ENCODE measurements at regions not wholly inside any gene's neighbourhood (a gene's known extent, or its start where the extent isn't known, plus 50 kb on each side); places are given as distances from the start of the nearest gene placed in this dataset.

DNA sequence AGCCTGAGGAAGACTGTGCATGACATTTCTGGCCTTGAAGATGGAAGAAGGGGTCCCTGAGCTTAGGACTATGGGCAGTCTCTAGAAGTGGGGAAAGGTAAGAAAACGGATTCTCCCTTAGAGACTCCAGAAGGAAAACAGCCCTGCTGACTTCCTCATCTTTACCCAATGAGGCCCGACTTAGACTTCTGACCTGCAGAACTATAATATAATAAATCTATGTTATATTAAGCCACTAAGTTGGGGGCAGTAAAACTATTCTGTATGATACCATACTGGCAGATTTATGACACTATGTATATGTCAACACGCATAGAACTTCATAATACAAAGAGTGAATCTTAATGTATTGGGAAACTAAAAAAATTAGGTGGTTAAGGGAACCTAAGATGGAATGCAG is 422.0 kb downstream of the PLK2 start:
- TF ChIP-seq, protein P1, sequence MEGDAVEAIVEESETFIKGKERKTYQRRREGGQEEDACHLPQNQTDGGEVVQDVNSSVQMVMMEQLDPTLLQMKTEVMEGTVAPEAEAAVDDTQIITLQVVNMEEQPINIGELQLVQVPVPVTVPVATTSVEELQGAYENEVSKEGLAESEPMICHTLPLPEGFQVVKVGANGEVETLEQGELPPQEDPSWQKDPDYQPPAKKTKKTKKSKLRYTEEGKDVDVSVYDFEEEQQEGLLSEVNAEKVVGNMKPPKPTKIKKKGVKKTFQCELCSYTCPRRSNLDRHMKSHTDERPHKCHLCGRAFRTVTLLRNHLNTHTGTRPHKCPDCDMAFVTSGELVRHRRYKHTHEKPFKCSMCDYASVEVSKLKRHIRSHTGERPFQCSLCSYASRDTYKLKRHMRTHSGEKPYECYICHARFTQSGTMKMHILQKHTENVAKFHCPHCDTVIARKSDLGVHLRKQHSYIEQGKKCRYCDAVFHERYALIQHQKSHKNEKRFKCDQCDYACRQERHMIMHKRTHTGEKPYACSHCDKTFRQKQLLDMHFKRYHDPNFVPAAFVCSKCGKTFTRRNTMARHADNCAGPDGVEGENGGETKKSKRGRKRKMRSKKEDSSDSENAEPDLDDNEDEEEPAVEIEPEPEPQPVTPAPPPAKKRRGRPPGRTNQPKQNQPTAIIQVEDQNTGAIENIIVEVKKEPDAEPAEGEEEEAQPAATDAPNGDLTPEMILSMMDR (IDR thresholded peaks at IDR 0.05) = no peak
- TF ChIP-seq POLR2A (IDR thresholded peaks at IDR 0.05) = no peak
